Neuronal stem cell (in vitro differentiated cells): ENCODE measurements at regions not wholly inside any gene's neighbourhood (a gene's known extent, or its start where the extent isn't known, plus 50 kb on each side); places are given as distances from the start of the nearest gene placed in this dataset.

ENCODE experiments used
- DNase-seq: peaks from one replicate; pipeline ENCODE4 v3.0.0-alpha.2; 2013; ENCODE audit warnings: low spot score
- H2AFZ ChIP-seq: one replicate; pipeline ENCODE4 v1.6.1; 2013; ENCODE audit warnings: mild to moderate bottlenecking, low read length, inconsistent platforms
- H2AK5ac ChIP-seq: 2 replicates; pipeline ENCODE4 v1.6.1; 2013; ENCODE audit warnings: low read depth, mild to moderate bottlenecking, inconsistent platforms, low read length, moderate library complexity, mixed read lengths
- H2BK120ac ChIP-seq: 2 replicates; pipeline ENCODE4 v1.6.1; 2013; ENCODE audit warnings: low read depth, mild to moderate bottlenecking, inconsistent platforms, low read length, moderate library complexity, mixed read lengths
- H2BK12ac ChIP-seq: one replicate; pipeline ENCODE4 v1.6.1; 2013; ENCODE audit warnings: low read length, inconsistent platforms
- H2BK15ac ChIP-seq: 2 replicates; pipeline ENCODE4 v1.6.1; 2013; ENCODE audit warnings: mild to moderate bottlenecking, low read length, inconsistent platforms, mixed read lengths
- H2BK5ac ChIP-seq: one replicate; pipeline ENCODE4 v1.6.1; 2013; ENCODE audit warnings: inconsistent platforms, mild to moderate bottlenecking, low read length, moderate library complexity
- H3K14ac ChIP-seq: one replicate; pipeline ENCODE4 v1.6.1; 2013; ENCODE audit warnings: low read length, inconsistent platforms
- H3K18ac ChIP-seq: 2 replicates; pipeline ENCODE4 v1.6.1; 2013; ENCODE audit warnings: low read length, inconsistent platforms
- H3K23ac ChIP-seq: 2 replicates; pipeline ENCODE4 v1.6.1; 2013; ENCODE audit warnings: low read depth, mild to moderate bottlenecking, mixed read lengths, low read length, inconsistent platforms; ENCODE audit not compliant: poor library complexity
- H3K27ac ChIP-seq: replicated peaks from 3 replicates; pipeline ENCODE4 v1.5.1; 2013; ENCODE audit warnings: low read length, inconsistent platforms
- H3K27me3 ChIP-seq, 3 experiments: 2 replicates each; pipeline ENCODE4 v1.6.1; 2013; ENCODE audit warnings: low read length in 3 of 3, mild to moderate bottlenecking in 2 of 3, inconsistent platforms in 1 of 3, low read depth in 1 of 3, mixed read lengths in 1 of 3, moderate library complexity in 1 of 3; ENCODE audit not compliant: control insufficient read depth in 3 of 3, insufficient read depth in 3 of 3
- H3K36me3 ChIP-seq, 2 donors: replicated peaks in 1 of 2; 2 replicates each; pipeline ENCODE4 v1.6.1; 2013; ENCODE audit warnings: low read length in 2 of 2; ENCODE audit not compliant: control insufficient read depth in 2 of 2, insufficient read depth in 2 of 2
- H3K4ac ChIP-seq: 2 replicates; pipeline ENCODE4 v1.6.1; 2013; ENCODE audit warnings: inconsistent platforms, mild to moderate bottlenecking, low read length, moderate library complexity
- H3K4me1 ChIP-seq, 2 donors: 1 replicate in 1 of 2; 2 replicates in 1 of 2; pipeline ENCODE4 v1.6.1; 2013; ENCODE audit warnings: low read length in 2 of 2, low read depth in 1 of 2; ENCODE audit not compliant: control insufficient read depth in 2 of 2, insufficient read depth in 1 of 2
- H3K4me2 ChIP-seq: one replicate; pipeline ENCODE4 v1.6.1; 2013; ENCODE audit warnings: mild to moderate bottlenecking, low read length, inconsistent platforms; ENCODE audit not compliant: insufficient read depth, poor library complexity, severe bottlenecking
- H3K4me3 ChIP-seq, 2 donors: 2 replicates each; pipeline ENCODE4 v1.5.1; 2013; ENCODE audit warnings: low read length in 2 of 2, mild to moderate bottlenecking in 2 of 2, inconsistent platforms in 1 of 2, moderate library complexity in 1 of 2
- H3K79me1 ChIP-seq: one replicate; pipeline ENCODE4 v1.6.1; 2013; ENCODE audit warnings: low read depth, mild to moderate bottlenecking, inconsistent platforms, low read length, moderate library complexity
- H3K9ac ChIP-seq: one replicate; pipeline ENCODE4 v1.6.1; 2013; ENCODE audit warnings: mild to moderate bottlenecking, low read depth, low read length, inconsistent platforms; ENCODE audit not compliant: poor library complexity
- H3K9me3 ChIP-seq, 2 donors: replicated peaks in 1 of 2; 2 replicates each; pipeline versions ENCODE3 to v1.6.1; 2013; ENCODE audit warnings: low read length in 2 of 2, mild to moderate bottlenecking in 2 of 2, inconsistent platforms in 1 of 2, low read depth in 1 of 2, mixed read lengths in 1 of 2, moderate library complexity in 1 of 2; ENCODE audit not compliant: control insufficient read depth in 2 of 2, insufficient read depth in 1 of 2
- H4K8ac ChIP-seq: one replicate; pipeline ENCODE4 v1.6.1; 2013; ENCODE audit warnings: low read depth, mild to moderate bottlenecking, inconsistent platforms, low read length, moderate library complexity
- H4K91ac ChIP-seq: one replicate; pipeline ENCODE4 v1.6.1; 2013; ENCODE audit warnings: low read length, low read depth, mild to moderate bottlenecking, inconsistent platforms; ENCODE audit not compliant: poor library complexity
- WGBS, 2 donors: extraction: QIAGEN DNeasy Blood & Tissue Kit; methylation state at CpG; one replicate each; pipeline ENCODE4 v1.1.7; 2013; ENCODE audit warnings: missing lambda C conversion rate in 2 of 2, mixed read lengths in 1 of 2; ENCODE audit not compliant: insufficient read length in 2 of 2, insufficient replicate concordance in 1 of 2; ENCODE audit errors: extremely low coverage in 2 of 2; 5-methylcytosine and 5-hydroxymethylcytosine counted together

DNA sequence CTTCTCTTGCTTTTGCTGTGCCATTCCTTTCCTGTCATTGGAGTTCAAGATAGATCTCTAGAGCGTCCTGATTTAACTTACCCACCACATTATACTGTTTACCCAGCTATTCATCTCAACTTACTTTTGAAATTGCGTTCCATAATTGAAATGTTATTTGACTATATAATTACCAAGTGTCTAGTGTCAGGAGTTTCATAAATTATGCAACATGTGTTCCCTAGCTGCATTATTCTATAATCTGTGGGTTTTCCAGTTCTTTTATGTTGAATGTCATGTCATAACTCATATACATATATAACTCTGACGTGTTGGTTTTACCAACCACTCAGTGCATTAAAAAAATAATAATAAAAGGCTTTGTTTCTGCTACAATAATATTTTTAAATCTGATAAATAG, 285.9 kb upstream of the ARSJ start:
- no peak overlapping the region for H2AFZ ChIP-seq
- no peak overlapping the region for H3K9ac ChIP-seq
- no peak overlapping the region for H3K27ac ChIP-seq
- no CpG with 5 or more reads among the region's 3 CpGs for WGBS, 2 donors
- H4K91ac ChIP-seq, result no peak overlapping the region
- no peaks in the 10 kb centered on the region for H3K27me3 ChIP-seq
- no peaks in the 10 kb centered on the region for H3K9me3 ChIP-seq
- no peak overlapping the region for H3K4ac ChIP-seq
- no peak overlapping the region for H3K14ac ChIP-seq
- H2AK5ac ChIP-seq, result no peak overlapping the region
- no peak overlapping the region for H2BK12ac ChIP-seq
- no peaks in the 10 kb centered on the region for H3K4me1 ChIP-seq
- no peaks in the 10 kb centered on the region for H3K79me1 ChIP-seq
- no peak overlapping the region for H3K4me3 ChIP-seq
- no peak overlapping the region for H2BK5ac ChIP-seq
- no peaks in the 10 kb centered on the region for H3K36me3 ChIP-seq
- H2BK120ac ChIP-seq, result no peak overlapping the region
- no peak overlapping the region for H2BK15ac ChIP-seq
- H3K23ac ChIP-seq, result no peak overlapping the region
- H3K4me2 ChIP-seq, result no peak overlapping the region
- no peak for DNase-seq
- no peak overlapping the region for H4K8ac ChIP-seq
- H3K18ac ChIP-seq, result no peak overlapping the region

DNA sequence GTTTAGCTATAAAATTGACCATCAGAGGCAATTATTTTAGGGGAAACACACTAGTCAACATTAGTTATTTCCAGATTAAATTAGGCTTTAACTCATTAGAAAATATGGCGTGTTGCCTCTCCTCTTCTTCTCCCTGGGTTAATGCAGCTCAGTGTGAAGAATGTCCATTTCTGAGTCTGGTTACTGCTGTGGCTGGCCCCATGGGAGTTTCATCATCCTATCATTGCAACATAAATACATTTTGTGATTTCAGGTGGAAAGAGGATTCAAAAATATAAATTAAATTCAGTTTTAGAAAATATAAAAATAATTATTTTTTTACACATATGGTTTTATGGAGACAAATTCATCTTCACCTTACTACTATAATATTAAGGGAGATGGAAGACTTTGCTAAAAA, 288.5 kb upstream of the ARSJ start:
- Histone ChIP-seq H3K9ac (no peak overlapping the region), H3K4me2 (no peak overlapping the region), H3K27ac (no peak overlapping the region), H3K4me3 (no peak overlapping the region), H2BK12ac (no peak overlapping the region), H3K9me3 (no peaks in the 10 kb centered on the region), H4K8ac (no peak overlapping the region), H3K27me3 (no peaks in the 10 kb centered on the region), H4K91ac (no peak overlapping the region), H3K36me3 (no peaks in the 10 kb centered on the region), H2BK15ac (no peak overlapping the region), H3K4me1 (no peaks in the 10 kb centered on the region), H3K79me1 (no peaks in the 10 kb centered on the region), H2AK5ac (no peak overlapping the region), H2BK120ac (no peak overlapping the region), H3K14ac (no peak overlapping the region), H3K4ac (no peak overlapping the region), H3K23ac (no peak overlapping the region), H3K18ac (no peak overlapping the region), H2BK5ac (no peak overlapping the region), H2AFZ (no peak overlapping the region)
- no CpG with 5 or more reads among the region's 1 CpG for WGBS, 2 donors
- no peak for DNase-seq

DNA sequence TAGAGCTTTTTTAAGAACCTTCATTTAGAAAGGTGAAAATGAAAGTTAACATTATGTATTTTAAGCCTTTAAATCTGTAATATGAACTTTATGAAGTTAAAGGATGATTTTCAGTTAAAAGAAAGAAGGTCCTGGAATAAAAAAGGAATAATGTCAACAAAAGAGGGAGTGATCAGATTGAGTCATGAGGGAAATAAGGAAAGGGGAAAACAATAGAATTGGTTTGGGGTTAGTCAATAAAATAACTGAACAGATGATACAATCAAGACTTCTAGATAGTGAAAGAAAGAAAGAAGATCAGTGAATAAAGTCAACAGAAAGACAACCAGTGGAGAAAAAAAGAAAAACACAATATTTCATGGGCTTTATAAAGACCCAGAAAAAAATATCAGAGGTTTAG, 291.6 kb upstream of the ARSJ start:
- H3K27me3 ChIP-seq, result no peaks in the 10 kb centered on the region
- H2BK120ac ChIP-seq, result no peak overlapping the region
- H3K4me3 ChIP-seq, result no peak overlapping the region
- no peaks in the 10 kb centered on the region for H3K36me3 ChIP-seq
- no peaks in the 10 kb centered on the region for H3K79me1 ChIP-seq
- no peak overlapping the region for H4K91ac ChIP-seq
- no peak overlapping the region for H3K4ac ChIP-seq
- H3K14ac ChIP-seq, result no peak overlapping the region
- no peak overlapping the region for H4K8ac ChIP-seq
- no peaks in the 10 kb centered on the region for H3K9me3 ChIP-seq
- no peak overlapping the region for H3K18ac ChIP-seq
- no peak overlapping the region for H3K9ac ChIP-seq
- no peak overlapping the region for H3K4me2 ChIP-seq
- H3K27ac ChIP-seq, result no peak overlapping the region
- no peak overlapping the region for H2AK5ac ChIP-seq
- no peak overlapping the region for H2BK15ac ChIP-seq
- no peaks in the 10 kb centered on the region for H3K4me1 ChIP-seq
- no peak overlapping the region for H2AFZ ChIP-seq
- no peak overlapping the region for H2BK5ac ChIP-seq
- no peak overlapping the region for H3K23ac ChIP-seq
- no peak overlapping the region for H2BK12ac ChIP-seq
- no peak for DNase-seq

DNA sequence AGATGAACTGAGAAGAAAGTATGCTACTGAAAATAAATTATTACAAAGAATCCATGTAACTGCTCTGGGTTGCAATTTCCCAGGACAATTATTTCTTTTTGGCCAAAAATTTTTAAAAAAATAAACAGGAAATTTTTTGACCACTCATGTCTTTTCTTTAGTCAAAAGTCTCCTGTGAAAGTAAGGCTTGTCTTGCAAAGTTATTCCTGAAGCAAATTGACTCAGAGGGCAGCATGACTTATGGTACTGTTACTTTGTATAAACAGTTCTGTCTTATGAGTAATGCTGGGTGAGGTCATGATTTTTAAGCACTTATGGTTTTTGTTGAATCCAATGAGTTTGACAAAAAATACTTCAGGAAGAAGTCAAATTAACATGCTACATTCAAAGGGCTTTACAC, 292.8 kb upstream of the ARSJ start:
- no peaks in the 10 kb centered on the region for H3K4me1 ChIP-seq
- no peaks in the 10 kb centered on the region for H3K27me3 ChIP-seq
- H2AK5ac ChIP-seq, result no peak overlapping the region
- no peak overlapping the region for H3K4me3 ChIP-seq
- no peak overlapping the region for H4K91ac ChIP-seq
- H3K18ac ChIP-seq, result no peak overlapping the region
- H3K27ac ChIP-seq, result no peak overlapping the region
- H3K36me3 ChIP-seq, result no peaks in the 10 kb centered on the region
- no peak overlapping the region for H2BK15ac ChIP-seq
- DNase-seq, result no peak
- no peaks in the 10 kb centered on the region for H3K79me1 ChIP-seq
- H2AFZ ChIP-seq, result no peak overlapping the region
- no peak overlapping the region for H3K23ac ChIP-seq
- no peak overlapping the region for H2BK12ac ChIP-seq
- H2BK5ac ChIP-seq, result no peak overlapping the region
- no peak overlapping the region for H4K8ac ChIP-seq
- H3K9ac ChIP-seq, result no peak overlapping the region
- no peak overlapping the region for H3K4ac ChIP-seq
- no peak overlapping the region for H2BK120ac ChIP-seq
- no peak overlapping the region for H3K4me2 ChIP-seq
- no peaks in the 10 kb centered on the region for H3K9me3 ChIP-seq
- no peak overlapping the region for H3K14ac ChIP-seq
